Left renal pelvis (tissue), 4 donors: ENCODE measurements at regions not wholly inside any gene's neighbourhood (a gene's known extent, or its start where the extent isn't known, plus 50 kb on each side); places are given as distances from the start of the nearest gene placed in this dataset.
"Not testable (repeated sequence)": the region's sequence is repeated elsewhere in the genome, so short reads cannot be mapped to it uniquely, and the experiment has no call there.

ENCODE experiments used
- DNase-seq, 4 donors: peaks; one replicate each; pipeline ENCODE4 v3.0.0-alpha.2; 2013; ENCODE audit warnings: low read depth in 4 of 4, low spot score in 3 of 4

DNA sequence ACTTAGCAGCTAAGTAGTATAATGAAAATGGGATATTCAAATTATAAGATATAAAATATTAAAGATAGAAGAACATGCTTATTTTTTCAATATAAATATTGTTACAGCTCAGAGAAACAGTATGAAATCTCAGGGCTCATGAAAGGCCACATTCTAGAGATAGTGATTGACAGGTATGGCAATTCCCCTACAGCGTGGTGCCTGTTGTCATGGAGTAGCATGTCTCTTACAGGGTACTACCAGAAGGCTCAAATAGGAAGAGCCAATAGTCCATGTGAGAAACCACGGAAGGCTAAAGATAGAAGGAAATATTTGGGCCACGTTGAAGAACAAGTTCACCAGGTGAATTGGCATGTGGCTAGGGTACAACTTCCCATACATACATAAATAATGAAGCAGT, 522.9 kb upstream of the ZNF337 start:
- DNase-seq, result not testable (repeated sequence)

- DNase-seq, result no peak
Measured at GRCh38 chr20:26218301-26218700, 521.6 kb upstream of the ZNF337 start.

DNA sequence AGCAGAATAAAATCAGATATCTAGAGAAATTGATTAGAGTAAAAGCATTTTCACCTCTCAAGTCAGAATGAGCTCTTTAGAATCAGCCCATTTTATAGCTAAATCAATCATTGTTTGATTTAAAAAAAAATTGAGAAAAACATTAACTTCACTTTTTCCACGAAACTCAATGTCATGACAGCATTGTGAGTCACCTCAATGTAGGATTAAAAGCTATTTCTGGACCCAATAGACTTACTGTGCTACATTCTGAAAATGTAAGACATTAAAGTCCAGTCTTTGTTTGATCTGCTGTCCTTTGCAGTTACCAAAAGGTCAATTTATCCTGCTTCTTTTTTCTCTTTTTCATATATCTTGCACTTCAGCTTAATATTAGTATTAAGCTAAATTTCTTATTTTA, 519.4 kb upstream of the ZNF337 start:
- DNase-seq, result no peak

DNA sequence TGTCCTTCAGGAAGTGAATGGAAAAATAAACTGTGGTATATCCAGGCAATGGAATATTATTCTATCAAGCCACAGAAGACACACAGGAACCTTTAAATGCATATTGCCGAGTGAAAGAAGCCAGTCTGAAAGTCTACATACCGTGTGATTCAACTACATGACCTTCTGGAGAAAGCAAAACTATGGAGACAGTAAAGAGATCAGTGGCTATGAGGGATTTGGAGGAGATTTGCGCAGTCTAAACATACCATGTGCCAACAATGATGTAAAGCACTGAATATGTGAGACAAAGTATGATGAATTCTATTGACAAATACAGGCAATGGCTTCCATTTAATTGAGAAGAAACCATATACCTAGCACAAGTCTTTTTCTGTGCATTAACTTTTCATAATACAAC, 518.3 kb upstream of the ZNF337 start:
- no peak for DNase-seq

DNA sequence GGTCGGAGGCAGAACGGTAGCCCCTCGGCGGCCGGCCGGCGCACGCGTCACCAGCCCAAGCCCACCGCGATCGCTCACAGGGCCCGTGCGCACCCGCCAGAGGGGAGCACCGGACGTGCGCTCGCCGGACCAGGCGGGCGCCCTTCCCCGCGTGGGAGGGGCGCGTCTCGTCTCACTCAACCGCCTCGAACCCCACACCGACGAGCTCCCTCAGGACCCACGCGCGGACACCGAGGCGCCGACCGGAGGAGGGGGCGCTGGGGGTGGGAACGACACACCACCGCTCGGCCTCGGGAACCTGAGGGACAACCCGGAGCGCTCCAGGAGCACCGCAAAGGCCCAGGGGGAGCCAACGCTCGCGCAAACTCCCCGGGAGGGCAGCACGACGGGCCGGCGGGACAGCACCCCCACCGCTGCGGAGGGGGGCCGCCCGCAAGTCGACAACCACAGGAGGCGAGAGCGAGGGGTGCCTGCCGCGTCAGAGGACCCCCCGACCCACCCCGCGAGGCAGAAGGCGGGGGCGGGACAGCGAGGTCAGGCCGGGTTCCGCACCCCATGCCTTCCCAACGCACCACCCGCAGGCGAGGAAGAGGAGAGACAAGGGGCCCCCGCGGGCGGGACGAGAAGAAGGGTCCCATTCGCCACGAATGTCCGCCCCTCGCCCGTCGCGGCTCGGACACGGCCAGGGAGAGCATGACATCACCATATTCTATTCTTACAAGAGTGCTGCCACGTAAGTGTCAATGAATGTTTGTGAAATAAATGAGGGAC, 512.7 kb upstream of the ZNF337 start:
- DNase-seq, result no peak

DNA sequence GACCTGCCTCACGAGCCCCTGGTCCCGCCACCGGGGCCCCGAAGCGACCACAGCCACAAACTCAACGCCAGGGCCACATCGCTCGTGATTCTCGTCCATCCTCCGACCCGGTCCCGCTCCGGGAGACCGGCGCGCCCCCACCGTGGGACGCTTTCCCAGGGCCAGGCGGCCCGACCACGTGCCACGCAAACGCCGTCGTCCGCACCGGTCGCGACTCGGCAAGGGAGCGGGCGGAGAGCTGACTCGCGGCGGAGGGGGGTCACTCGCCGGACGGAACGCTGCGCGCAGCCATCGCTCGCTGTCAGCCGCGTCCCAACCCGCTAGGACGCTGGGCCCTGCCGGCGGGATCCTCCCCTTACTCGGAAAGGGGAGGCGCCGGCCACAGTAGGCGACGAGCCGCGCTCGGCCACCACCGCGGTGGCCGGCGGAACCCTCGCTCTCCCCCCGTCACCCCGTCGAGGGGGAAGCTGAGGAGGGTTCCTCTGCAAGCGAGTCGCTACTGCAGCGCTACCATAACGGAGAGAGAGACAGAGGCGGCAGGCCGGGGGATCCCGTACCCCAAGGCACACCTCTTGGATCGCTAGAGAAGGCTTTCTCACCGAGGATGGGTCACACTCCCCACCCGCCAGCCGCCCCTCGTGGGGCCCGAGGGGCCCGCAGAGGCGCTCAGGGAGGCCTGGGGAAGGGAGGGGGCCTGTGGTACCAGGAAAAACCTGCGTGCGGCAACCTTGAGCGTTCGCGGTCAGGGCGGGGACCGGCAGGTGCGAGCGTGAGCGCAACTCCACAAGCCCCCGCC, 511.8 kb upstream of the ZNF337 start:
- DNase-seq, result peak in 1 of 4 donors; percentile 12

DNA sequence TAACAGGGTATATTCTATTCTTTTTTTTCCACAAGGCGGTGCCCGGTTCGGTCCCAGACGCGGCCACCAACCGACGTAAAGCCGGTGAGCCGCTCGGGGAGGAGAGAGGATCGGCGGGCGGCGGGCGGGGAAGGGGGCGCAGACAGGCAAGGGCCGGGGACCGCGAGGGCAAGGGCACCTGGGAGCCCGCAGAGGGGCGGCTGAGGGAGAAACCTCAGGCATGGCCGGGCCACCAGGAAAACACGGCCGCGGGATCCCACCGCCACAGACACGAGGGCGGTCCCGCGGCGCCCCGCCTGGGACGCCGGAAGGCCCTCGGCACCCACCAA, 511.3 kb upstream of the ZNF337 start:
- DNase-seq, result not testable (repeated sequence)

- no peak for DNase-seq
Measured at GRCh38 chr20:26207237-26207966, 510.7 kb upstream of the ZNF337 start.

DNA sequence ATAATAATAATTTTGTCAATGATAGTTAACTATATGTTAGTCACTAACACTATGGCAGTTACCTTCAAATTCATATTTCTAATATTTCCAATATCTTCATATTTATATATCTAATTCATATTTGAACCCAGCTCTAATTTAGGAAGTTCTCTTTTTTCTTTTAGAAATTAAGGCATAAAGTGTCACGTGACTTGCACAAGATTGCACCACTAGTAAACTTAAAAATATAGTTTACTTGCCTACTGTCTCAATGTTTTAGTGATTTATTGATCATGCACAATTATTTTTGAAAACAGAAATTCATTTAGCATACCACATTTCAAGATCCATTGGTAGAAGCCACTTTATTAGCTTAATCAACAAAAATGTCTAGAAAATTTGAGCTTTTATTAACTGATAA, 508.7 kb upstream of the ZNF337 start:
- no peak for DNase-seq

DNA sequence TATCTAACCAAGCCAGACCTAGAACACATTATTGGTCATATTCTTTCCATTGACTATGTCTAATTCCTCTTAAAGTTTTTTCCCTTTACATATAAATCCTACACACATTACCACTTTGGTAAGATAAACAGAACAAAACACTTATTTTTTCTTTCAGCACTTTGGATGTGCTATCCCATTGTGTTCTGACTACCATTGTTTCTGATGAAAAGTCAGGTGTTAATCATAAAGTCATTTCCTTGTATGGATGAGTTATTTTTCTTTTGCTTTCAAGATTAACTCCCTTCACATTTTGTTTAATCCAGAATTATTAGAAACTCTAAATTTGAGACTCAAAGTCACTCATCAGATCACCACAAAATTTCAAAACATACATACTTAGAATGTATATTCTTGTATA, 504.4 kb upstream of the ZNF337 start:
- DNase-seq, result not testable (repeated sequence)

DNA sequence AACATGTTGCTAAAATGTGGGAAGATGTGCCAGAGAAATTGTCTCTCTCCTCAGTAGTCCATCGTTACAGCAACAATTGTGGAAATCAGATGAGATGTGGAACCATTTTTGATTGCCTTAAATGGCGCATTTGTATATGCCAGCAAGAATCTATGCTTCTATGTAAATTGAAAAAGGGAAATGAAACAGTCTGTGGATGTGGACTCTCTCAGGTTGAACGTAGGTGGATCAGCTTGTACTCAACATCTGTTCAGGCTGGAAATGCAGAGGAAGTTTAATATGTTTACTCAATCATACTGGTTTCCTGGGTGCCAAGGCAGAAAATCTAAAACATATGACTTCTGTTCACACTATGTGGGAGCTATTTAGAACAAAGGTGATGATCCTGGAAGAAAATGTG, 490.7 kb upstream of the ZNF337 start:
- not testable (repeated sequence) for DNase-seq

- DNase-seq, result not testable (repeated sequence)
Measured at GRCh38 chr20:26183720-26184119, 487.1 kb upstream of the ZNF337 start.

GRCh38 chr20:26181364-26181763, 484.7 kb upstream of the ZNF337 start:
- not testable (repeated sequence) for DNase-seq

GRCh38 chr20:26171875-26172274, 475.2 kb upstream of the ZNF337 start:
- DNase-seq, result not testable (repeated sequence)

GRCh38 chr20:26169506-26169905, 472.9 kb upstream of the ZNF337 start:
- no peak for DNase-seq

DNA sequence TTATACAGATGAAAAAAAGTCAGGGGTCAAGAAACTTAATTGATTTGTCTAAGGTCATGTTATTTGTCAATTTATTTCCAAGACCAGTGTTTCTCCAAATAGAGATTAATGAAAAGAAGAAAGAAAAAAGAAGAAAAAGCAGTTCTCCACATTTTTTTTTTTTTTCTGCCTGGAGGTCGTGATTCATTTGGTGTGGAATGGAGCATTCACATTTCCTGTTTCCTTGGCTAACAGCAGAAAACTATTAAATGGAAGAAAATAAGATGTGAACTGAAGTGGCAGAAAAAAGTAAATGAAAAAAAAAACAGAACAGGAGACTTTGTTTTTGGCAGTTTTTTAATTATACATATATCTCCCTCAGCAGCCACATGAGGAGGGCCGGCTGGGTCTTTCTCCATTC, 470.8 kb upstream of the ZNF337 start:
- no peak for DNase-seq

GRCh38 chr20:26163890-26164289, 467.2 kb upstream of the ZNF337 start:
- no peak for DNase-seq

GRCh38 chr20:26163151-26163550, 466.5 kb upstream of the ZNF337 start:
- not testable (repeated sequence) for DNase-seq

- not testable (repeated sequence) for DNase-seq
Measured at GRCh38 chr20:26161741-26162140, 465.1 kb upstream of the ZNF337 start.

DNA sequence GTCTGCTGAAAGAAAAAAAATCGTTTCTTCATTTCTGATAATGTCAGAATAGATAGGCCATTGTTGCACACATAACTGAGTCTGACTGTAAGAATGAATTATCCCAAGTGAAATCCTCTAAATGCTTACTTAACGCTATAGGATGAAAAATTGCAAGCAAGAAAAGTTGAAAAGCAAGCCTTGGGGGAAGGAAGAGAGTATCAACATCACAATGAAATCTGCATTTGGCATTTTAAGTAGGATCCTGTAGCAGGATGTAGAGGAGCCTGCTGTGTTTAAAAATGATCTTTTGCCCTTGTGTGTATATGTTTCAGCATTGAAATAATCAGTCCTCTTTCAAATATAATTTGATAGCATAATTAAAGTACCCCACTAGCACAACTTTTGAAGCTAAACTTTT, 464.3 kb upstream of the ZNF337 start:
- not testable (repeated sequence) for DNase-seq

DNA sequence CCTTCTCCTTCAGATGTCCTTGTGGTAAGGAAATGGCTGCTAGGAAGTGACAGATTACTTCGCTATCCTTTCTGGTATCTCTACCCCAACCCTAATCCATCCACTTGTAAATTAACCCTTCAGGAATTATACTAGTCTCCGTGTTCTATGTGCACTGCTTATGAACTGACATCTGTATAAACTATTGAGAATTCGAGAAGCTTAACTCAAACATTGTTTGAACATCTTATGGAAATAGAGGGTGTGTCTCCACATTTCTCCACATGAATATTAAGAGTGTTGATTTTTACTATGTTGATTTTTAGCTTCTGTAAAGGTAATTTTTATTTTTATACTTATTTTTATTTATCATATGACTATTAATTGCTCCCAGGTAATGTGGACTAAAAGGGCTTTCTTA, 457.6 kb upstream of the ZNF337 start:
- DNase-seq, result no peak
